HT1080 (cell line): ENCODE measurements at regions not wholly inside any gene's neighbourhood (a gene's known extent, or its start where the extent isn't known, plus 50 kb on each side); places are given as distances from the start of the nearest gene placed in this dataset. TPM values are rescaled to one million over a fixed set of nuclear protein-coding genes. Genes with fewer than 3 reads are reported as not detected.
"Not testable (repeated sequence)": the region's sequence is repeated elsewhere in the genome, so short reads cannot be mapped to it uniquely, and the experiment has no call there.

ENCODE experiments used
- DNase-seq: peaks from one replicate; pipeline ENCODE4 v3.0.0-alpha.2; 2015; ENCODE audit warnings: low read depth
- small RNA-seq: library from RNA; depleted of rRNA; stranded (forward); fragments of <200 nt; gene quantifications from one replicate; pipeline ENCODE3, GENCODE V24; 2014

DNA sequence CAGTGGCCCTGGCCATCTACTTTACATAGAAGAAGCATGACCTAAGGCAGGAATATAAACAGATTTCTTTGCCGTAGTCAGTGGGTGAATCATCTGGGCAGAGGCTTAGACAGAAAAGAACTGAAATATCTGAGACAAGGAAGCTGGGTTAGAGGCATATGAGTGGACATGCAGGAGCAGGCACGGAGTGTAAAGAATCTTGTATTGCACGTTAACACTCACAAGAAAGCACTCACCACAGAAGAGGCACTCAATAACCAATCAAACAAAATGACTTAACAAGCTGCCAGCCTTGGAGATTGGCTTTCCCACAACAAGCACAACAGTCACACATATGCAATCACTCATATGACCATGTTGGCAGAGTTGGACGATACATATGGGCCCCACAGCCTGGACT is 364.9 kb downstream of the FOXD4L5 start:
- not testable (repeated sequence) for DNase-seq

DNA sequence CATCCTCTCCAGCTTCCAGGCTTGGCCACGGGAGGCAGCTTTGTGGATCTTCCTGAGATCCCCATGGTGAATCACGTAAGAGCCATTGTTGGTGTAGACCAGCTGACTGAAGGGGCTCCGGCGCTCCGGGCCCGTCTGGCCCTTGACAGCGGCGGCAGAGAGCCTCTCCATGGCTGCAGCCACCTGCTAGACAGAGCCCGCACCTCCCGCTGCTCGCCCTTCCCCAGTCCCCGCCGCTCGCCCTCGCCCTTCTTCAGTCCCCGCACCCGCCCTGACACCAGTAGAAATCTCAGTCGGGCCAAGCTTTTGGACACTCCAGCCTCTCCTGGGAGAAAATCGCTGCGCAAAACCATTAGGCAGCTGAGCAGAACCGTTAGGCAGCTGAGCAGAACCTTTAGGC is 396.4 kb downstream of the FOXD4L5 start:
- DNase-seq = not testable (repeated sequence)

GRCh38 chr9:64870594-64870993 is 414.4 kb downstream of the FOXD4L5 start:
- DNase-seq = peak; percentile 83

Small RNA genes in the stretch of these regions (small RNA-seq; reads per million reads assigned to genes)
- gene RNU6-1293P = not detected
